ENCODE measurements at regions not wholly inside any gene's neighbourhood (a gene's known extent, or its start where the extent isn't known, plus 50 kb on each side); places are given as distances from the start of the nearest gene placed in this dataset.

DNA sequence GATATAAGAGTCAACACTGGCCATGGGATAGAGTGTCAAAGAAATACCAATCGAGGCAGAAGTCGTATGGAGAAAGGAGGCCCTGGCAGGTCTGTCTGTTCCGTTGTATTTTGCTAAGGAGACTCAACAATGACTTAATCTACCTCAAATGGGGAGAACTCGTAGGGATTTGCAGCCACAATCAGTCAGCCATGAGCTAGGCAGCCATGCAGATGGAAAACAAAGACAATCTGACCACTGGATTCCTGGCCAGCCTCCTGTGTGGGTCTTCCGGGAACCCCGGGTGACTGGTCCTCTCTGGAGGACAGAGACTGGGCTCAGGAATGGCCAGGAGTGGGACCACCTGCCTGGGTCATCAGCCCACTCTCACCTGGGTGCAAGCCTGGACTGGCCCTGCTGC is 167.8 kb downstream of the ETS2 start:
- no peak overlapping the region for H3K4me2 ChIP-seq
- no TSS peak for BruUV-seq (replicated peaks)
- CTCF ChIA-PET: no interaction called here

DNA sequence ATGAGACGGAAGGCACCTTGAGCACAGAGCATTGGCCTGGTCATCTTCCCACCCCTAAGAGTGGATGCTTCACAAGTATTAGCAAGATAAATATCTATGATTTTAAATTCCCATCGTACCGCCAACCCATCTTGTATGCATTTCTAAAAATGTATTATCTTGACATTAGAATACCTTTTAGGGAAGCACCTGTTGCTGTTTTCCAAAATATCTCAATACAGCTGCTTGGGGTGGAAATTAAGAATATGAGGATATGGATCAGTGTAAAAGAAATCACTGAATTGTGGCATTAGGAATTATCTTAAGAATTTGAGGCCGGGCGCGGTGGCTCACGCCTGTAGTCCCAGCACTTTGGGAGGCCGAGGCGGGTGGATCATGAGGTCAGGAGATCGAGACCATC is 166.3 kb downstream of the ETS2 start:
- no peaks in the 10 kb centered on the region for H3K4me1 ChIP-seq (replicated peaks; ENCODE audit: insufficient read depth)
- no peak overlapping the region for H3K27ac ChIP-seq
- no peak for DNase-seq
- TF ChIP-seq, protein P1, sequence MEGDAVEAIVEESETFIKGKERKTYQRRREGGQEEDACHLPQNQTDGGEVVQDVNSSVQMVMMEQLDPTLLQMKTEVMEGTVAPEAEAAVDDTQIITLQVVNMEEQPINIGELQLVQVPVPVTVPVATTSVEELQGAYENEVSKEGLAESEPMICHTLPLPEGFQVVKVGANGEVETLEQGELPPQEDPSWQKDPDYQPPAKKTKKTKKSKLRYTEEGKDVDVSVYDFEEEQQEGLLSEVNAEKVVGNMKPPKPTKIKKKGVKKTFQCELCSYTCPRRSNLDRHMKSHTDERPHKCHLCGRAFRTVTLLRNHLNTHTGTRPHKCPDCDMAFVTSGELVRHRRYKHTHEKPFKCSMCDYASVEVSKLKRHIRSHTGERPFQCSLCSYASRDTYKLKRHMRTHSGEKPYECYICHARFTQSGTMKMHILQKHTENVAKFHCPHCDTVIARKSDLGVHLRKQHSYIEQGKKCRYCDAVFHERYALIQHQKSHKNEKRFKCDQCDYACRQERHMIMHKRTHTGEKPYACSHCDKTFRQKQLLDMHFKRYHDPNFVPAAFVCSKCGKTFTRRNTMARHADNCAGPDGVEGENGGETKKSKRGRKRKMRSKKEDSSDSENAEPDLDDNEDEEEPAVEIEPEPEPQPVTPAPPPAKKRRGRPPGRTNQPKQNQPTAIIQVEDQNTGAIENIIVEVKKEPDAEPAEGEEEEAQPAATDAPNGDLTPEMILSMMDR (conservative IDR thresholded peaks at IDR 0.05): no peak
- no peak for TF ChIP-seq EZH2 (IDR thresholded peaks at IDR 0.05; ENCODE audit: low read depth)
- no peaks in the 10 kb centered on the region for H3K36me3 ChIP-seq (ENCODE audit: low read depth)
- intact Hi-C loops (cut with micrococcal nuclease; ENCODE audit: unreplicated experiment): no loop called here
- H3K79me2 ChIP-seq (ENCODE audit: low read depth): no peaks in the 10 kb centered on the region
- CTCF ChIA-PET: no interaction called here
- no peak overlapping the region for H2AFZ ChIP-seq
- H3K4me2 ChIP-seq: no peak overlapping the region
- H3F3A ChIP-seq (ENCODE audit: insufficient read depth, low read depth): no peaks in the 10 kb centered on the region
- POLR2A ChIA-PET (ENCODE audit: unreplicated experiment): no interaction called here
- H3K9me2 ChIP-seq (ENCODE audit: insufficient read depth): no peaks in the 10 kb centered on the region
- BruUV-seq (replicated peaks): no TSS peak
- H3K4me3 ChIP-seq: no peak overlapping the region
- no peaks in the 10 kb centered on the region for H4K20me1 ChIP-seq (ENCODE audit: insufficient read depth)
- no peaks in the 10 kb centered on the region for H3K9me3 ChIP-seq (ENCODE audit: insufficient read depth, low read depth)
- no peaks in the 10 kb centered on the region for H3K27me3 ChIP-seq (ENCODE audit: insufficient read depth, low read depth)

More for the DNA sequence above, 167.8 kb downstream of the ETS2 start:
- Histone ChIP-seq H3K9me2 (ENCODE audit: insufficient read depth) (no peaks in the 10 kb centered on the region), H3K36me3 (ENCODE audit: low read depth) (no peaks in the 10 kb centered on the region), H2AFZ (no peak overlapping the region), H3K27me3 (ENCODE audit: insufficient read depth, low read depth) (no peaks in the 10 kb centered on the region), H3K27ac (no peak overlapping the region), H4K20me1 (ENCODE audit: insufficient read depth) (no peaks in the 10 kb centered on the region), H3K4me3 (no peak overlapping the region), H3K9me3 (ENCODE audit: insufficient read depth, low read depth) (no peaks in the 10 kb centered on the region), H3K4me1 (replicated peaks; ENCODE audit: insufficient read depth) (no peaks in the 10 kb centered on the region), H3K79me2 (ENCODE audit: low read depth) (no peaks in the 10 kb centered on the region), H3F3A (ENCODE audit: insufficient read depth, low read depth) (no peaks in the 10 kb centered on the region)
- no peak for DNase-seq
- intact Hi-C loops (cut with micrococcal nuclease; ENCODE audit: unreplicated experiment): no loop called here
- POLR2A ChIA-PET (ENCODE audit: unreplicated experiment): no interaction called here
- TF ChIP-seq, protein P1 (conservative IDR thresholded peaks at IDR 0.05): no peak
- TF ChIP-seq EZH2 (IDR thresholded peaks at IDR 0.05; ENCODE audit: low read depth): no peak

DNA sequence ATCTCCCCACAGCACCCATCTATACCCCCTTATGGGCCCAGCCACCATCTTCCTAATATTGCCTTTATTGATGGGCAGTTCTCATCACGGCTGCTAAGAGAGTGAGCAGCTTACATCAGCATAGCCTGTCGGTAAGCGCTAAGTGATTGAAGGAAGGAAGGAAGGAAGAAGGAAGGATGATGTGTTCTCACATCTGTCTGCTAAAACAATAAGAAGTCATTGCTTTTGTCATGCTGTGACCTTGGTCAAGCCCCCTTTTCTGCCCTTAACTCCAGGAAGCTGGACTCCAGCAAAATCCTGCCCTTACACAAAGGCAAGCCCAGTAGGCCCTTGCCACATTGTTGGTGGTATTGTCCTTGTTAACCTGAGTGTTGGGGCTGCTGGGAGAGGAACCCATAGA is 165.0 kb downstream of the ETS2 start:
- no peak for TF ChIP-seq EZH2 (IDR thresholded peaks at IDR 0.05; ENCODE audit: low read depth)
- TF ChIP-seq, protein P1 (conservative IDR thresholded peaks at IDR 0.05): no peak
- Histone ChIP-seq H3K27ac (no peak overlapping the region), H3K4me3 (no peak overlapping the region), H3K36me3 (ENCODE audit: low read depth) (no peaks in the 10 kb centered on the region), H3K4me1 (replicated peaks; ENCODE audit: insufficient read depth) (peaks cover 1% of the 10 kb centered on the region), H3K9me2 (ENCODE audit: insufficient read depth) (no peaks in the 10 kb centered on the region), H4K20me1 (ENCODE audit: insufficient read depth) (no peaks in the 10 kb centered on the region), H3K4me2 (no peak overlapping the region), H3K9me3 (ENCODE audit: insufficient read depth, low read depth) (no peaks in the 10 kb centered on the region), H3K79me2 (ENCODE audit: low read depth) (no peaks in the 10 kb centered on the region), H2AFZ (no peak overlapping the region), H3K27me3 (ENCODE audit: insufficient read depth, low read depth) (no peaks in the 10 kb centered on the region), H3F3A (ENCODE audit: insufficient read depth, low read depth) (no peaks in the 10 kb centered on the region)
- CTCF ChIA-PET: no interaction called here
- no TSS peak for BruUV-seq (replicated peaks)
- POLR2A ChIA-PET (ENCODE audit: unreplicated experiment): no interaction called here
- no peak for DNase-seq
- intact Hi-C loops (cut with micrococcal nuclease; ENCODE audit: unreplicated experiment): no loop called here

Measured in PC-9 (cell line).